ENCODE measurements at regions not wholly inside any gene's neighbourhood (a gene's known extent, or its start where the extent isn't known, plus 50 kb on each side); places are given as distances from the start of the nearest gene placed in this dataset.

GRCh38 chrX:5536261-5536660 lies 692.4 kb downstream of the NLGN4X start:
- DNase-seq (ENCODE audit: low read depth in 2 of 2) = no peak

- DNase-seq (ENCODE audit: low read depth in 2 of 2) = no peak
These were observed 700.6 kb downstream of the NLGN4X start for GRCh38 chrX:5528057-5528456.

- no peak for DNase-seq (ENCODE audit: low read depth in 2 of 2)
These were observed 702.5 kb downstream of the NLGN4X start for GRCh38 chrX:5526191-5526590.

- DNase-seq (ENCODE audit: low read depth in 2 of 2) = no peak
These were observed 737.7 kb downstream of the NLGN4X start for GRCh38 chrX:5490786-5491563.

- no peak for DNase-seq (ENCODE audit: low read depth in 2 of 2)
These were observed 754.4 kb downstream of the NLGN4X start for GRCh38 chrX:5474282-5474681.

- DNase-seq (ENCODE audit: low read depth in 2 of 2) = no peak
These were observed 770.3 kb downstream of the NLGN4X start for GRCh38 chrX:5458300-5458842.

GRCh38 chrX:5449323-5449722 lies 779.3 kb downstream of the NLGN4X start:
- no peak for DNase-seq (ENCODE audit: low read depth in 2 of 2)

- DNase-seq (ENCODE audit: low read depth in 2 of 2) = no peak
These were observed 796.8 kb downstream of the NLGN4X start for GRCh38 chrX:5431823-5432222.

GRCh38 chrX:5425119-5425518 lies 803.5 kb downstream of the NLGN4X start:
- no peak for DNase-seq (ENCODE audit: low read depth in 2 of 2)

- DNase-seq (ENCODE audit: low read depth in 2 of 2) = no peak
These were observed 811.3 kb downstream of the NLGN4X start for GRCh38 chrX:5417381-5417780.

GRCh38 chrX:5415738-5416137 lies 812.9 kb downstream of the NLGN4X start:
- DNase-seq (ENCODE audit: low read depth in 2 of 2) = no peak

GRCh38 chrX:5409106-5409505 lies 819.6 kb downstream of the NLGN4X start:
- no peak for DNase-seq (ENCODE audit: low read depth in 2 of 2)

- DNase-seq (ENCODE audit: low read depth in 2 of 2) = no peak
These were observed 826.2 kb downstream of the NLGN4X start for GRCh38 chrX:5402461-5402860.

GRCh38 chrX:5399403-5399802 lies 829.3 kb downstream of the NLGN4X start:
- DNase-seq (ENCODE audit: low read depth in 2 of 2) = no peak

- DNase-seq (ENCODE audit: low read depth in 2 of 2) = no peak
These were observed 831.3 kb downstream of the NLGN4X start for GRCh38 chrX:5397409-5397808.

GRCh38 chrX:5390376-5390775 lies 838.3 kb downstream of the NLGN4X start:
- DNase-seq (ENCODE audit: low read depth in 2 of 2) = no peak

GRCh38 chrX:5388087-5388486 lies 840.6 kb downstream of the NLGN4X start:
- DNase-seq (ENCODE audit: low read depth in 2 of 2) = no peak

- DNase-seq (ENCODE audit: low read depth in 2 of 2) = no peak
These were observed 848.2 kb downstream of the NLGN4X start for GRCh38 chrX:5380426-5380825.

GRCh38 chrX:5341902-5342301 lies 886.8 kb downstream of the NLGN4X start:
- no peak for DNase-seq (ENCODE audit: low read depth in 2 of 2)

GRCh38 chrX:5337160-5337559 lies 891.5 kb downstream of the NLGN4X start:
- DNase-seq (ENCODE audit: low read depth in 2 of 2) = no peak

GRCh38 chrX:5324546-5324945 lies 904.1 kb downstream of the NLGN4X start:
- DNase-seq (ENCODE audit: low read depth in 2 of 2) = no peak

- no peak for DNase-seq (ENCODE audit: low read depth in 2 of 2)
These were observed 914.5 kb downstream of the NLGN4X start for GRCh38 chrX:5314148-5314547.

- DNase-seq (ENCODE audit: low read depth in 2 of 2) = no peak
These were observed 921.3 kb downstream of the NLGN4X start for GRCh38 chrX:5307416-5307815.

GRCh38 chrX:5306654-5307121 lies 922.0 kb downstream of the NLGN4X start:
- no peak for DNase-seq (ENCODE audit: low read depth in 2 of 2)
